ENCODE measurements at regions not wholly inside any gene's neighbourhood (a gene's known extent, or its start where the extent isn't known, plus 50 kb on each side); places are given as distances from the start of the nearest gene placed in this dataset.

DNA sequence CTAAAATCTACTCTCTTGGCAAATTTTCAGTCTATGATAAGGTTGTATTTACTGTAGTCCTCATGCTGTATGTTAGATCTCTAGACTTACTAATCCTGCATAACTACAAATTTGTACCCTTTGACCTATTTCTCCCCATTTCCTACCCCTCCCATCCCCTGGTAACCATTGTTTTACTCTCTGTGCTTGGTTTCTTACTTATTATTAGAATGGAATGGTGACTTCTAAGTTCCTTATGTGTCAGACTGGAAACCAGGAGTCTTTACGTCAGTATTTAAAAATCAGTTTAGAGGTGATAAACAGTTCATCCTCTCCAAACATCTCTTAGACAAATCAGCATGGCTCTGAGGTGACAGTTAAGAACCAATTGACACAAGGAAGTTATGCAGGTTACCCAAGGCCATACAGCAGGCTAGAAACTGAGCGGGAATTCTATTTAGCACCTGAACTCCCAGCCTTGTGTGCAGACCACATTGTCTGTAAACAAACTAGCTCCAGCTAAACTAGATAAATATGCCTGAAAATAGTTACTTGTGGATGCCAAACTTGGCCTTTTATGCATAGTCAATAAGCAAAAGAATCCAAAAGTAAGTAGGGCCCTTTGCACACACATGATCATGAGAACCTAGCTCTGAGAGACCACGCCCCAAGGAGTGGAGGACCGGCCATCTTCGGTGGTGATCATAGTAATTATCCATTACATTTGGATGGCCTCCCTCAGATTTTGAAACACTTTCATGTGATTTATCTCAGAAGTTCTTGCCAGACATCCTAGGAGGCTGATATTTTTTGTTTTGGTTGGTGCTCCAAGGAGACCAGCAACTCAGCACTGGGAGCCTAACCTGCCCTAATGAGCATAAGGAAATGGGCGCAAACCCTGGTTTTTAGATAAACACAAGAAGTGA lies 72.3 kb upstream of the BOC start:
- no peak for DNase-seq (ENCODE audit: low read depth in 2 of 2)

DNA sequence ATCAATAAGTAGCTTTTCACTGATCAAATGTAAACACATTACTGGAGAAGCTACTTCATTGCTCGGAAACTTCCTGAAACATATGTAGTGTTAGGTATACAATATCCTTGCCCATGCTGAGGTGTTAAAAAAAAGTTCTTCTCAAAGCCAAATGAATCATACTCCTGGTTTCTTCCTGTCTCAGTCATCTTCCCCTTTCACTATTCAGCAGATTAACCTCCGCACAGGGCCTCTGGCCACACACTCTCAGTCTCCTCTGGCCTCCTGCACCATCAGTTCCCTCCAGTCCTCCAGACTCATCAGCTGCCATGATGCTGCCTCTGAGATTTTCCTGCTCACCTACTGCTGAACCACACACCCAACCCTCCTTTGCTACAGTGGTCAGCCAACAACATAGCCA lies 70.5 kb upstream of the BOC start:
- peak in 1 of 2 donors; percentile 2 for DNase-seq (ENCODE audit: low read depth in 2 of 2)

DNA sequence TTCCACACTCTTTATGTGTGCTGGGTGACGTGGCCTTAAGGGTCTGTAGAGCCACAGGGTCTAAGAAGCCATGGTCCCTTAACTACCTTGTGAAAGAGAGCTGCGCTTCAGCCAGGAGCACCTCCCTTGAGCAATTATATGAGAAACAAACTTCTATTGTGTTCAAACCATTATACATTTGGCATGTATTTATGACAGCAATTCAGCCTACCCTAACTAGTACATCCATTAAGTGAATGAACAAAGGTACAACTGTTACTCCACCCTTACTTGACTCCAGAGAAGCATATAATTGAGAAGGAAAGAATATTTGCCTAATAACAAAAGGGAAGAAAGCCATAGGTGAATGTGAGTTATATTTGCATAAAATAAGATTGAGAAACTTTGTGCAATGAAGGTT lies 69.8 kb upstream of the BOC start:
- DNase-seq (ENCODE audit: low read depth in 2 of 2) = no peak

DNA sequence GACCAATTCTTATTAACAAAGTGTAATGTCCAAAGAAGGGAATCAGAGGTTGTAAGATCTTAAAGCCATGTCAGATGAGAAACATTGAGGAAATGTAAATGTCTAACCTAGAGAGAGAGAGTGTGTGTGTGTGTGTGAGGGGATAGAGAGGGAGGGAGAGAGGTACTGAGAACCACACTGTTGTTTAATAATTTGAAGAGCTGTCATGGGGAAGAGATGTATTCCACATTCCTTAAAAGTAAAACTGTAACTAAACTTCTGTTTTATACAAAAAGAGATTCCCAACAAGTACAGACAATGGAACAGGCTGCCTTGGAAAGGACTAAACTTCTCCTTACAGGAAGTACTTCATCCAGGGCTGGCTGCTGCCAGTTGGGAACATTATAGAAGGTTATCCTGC lies 68.9 kb upstream of the BOC start:
- no peak for DNase-seq (ENCODE audit: low read depth in 2 of 2)

DNA sequence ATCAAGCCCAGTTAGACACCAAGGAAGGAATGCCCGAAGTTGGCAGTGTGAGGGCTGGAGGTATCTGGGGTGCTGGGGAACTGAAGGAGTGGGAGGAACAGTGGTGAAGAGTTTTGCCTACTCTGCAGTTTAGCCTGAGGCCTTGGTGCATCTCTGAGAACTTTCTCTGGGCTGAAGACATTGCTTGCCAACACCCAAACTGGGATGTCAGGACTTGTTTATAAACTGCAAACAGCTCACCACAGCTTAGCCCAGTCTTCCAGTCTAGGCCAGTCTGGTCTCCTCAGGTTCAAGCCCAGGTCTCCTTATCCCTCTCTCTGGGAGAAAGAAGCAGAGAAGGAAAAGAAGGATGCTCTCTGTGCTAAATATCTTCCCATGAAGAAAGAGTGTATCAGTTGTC lies 68.0 kb upstream of the BOC start:
- DNase-seq (ENCODE audit: low read depth in 2 of 2) = no peak

DNA sequence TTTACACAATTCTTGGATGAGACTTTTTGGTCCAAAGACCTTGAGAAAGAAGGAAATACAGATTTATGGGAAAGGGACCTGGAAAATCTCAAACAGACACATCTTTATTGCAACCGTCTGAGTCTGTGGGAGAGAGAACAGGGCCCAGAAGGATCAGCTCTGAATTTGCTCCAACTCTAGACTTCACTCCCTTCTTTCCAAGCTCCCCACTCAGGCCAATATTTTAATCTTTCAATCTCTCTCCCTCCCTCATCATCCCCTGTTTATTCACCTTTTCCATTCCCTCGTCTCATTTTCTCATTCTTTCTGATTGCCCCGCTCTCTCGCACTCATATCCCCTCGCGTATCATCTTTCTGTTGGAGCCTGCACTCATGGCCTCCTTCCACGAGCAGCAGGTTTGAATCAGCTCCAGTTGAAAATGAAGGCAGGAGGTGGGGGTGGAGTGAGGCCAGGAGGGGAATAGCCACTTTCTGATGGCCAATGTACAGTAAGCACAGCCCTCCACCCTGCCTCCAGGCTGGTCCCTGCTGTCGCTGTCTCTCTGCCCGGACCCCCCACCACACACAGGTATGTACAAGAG lies 63.6 kb upstream of the BOC start:
- DNase-seq (ENCODE audit: low read depth in 2 of 2) = no peak

DNA sequence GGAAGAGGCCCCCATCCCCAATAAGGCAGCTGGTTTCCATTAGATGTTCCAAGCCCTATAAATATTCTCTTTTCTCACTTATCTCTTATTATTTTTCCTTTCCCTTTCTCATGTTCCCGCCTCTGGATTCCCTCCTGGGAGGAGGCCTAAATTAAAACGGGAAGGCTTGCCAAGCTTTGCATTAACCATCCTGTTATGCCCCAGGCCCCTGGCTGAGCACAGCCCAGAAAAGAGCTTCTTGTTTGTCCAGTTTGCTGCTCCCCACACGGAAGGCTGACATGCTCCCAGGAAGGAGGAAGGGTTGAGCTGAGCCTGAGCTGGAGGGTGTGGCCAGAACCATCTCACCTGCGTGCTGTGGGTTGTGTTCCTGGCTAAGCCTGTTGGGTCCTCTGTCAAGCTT lies 63.1 kb upstream of the BOC start:
- no peak for DNase-seq (ENCODE audit: low read depth in 2 of 2)

DNA sequence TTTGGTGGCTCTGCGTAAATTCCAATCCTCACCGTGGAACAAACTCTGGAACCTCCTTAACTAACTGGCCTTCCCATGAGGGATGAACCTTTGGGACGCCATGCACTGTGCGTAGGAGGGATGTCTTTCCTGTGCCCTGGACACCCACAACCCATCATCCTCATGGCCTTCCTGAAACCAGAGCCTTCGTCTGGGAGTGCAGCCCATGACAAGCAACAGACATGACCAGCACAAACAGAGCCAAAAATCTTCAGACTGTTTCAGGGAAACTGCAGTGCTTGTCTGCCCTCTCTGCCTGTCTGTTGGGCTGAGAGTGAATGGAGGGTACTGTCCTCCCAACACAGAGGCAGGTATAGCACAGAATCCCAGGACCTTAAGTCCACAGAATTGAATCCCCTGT lies 61.1 kb upstream of the BOC start:
- no peak for DNase-seq (ENCODE audit: low read depth in 2 of 2)

DNA sequence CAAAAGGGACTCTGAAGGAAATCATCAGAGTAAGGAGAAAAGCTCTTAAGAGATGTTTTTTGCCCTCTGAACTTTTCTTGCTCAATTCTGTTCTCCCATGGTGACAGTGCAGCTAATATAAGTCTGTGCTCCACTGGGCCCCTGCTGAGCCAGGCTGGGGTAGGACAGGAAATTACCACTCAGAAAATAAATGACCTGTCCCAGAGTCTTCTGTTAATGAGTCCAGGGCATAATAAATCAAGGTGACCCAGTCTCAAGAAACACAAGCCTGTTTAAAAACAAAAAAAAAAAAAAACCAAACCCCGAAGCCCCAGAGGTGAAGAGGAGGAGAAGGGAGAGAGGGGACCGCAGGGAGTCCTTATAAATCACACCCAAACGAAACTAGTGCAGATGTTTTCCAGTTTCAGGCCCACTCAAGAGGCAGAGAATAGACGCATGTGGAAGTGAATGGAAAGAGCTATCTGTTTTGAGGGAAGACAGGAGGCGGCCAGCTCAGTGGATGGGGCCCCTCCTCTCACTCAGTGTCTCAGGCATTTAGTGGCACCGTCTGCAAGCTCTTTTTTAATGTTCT lies 59.8 kb upstream of the BOC start:
- DNase-seq (ENCODE audit: low read depth in 2 of 2) = no peak

DNA sequence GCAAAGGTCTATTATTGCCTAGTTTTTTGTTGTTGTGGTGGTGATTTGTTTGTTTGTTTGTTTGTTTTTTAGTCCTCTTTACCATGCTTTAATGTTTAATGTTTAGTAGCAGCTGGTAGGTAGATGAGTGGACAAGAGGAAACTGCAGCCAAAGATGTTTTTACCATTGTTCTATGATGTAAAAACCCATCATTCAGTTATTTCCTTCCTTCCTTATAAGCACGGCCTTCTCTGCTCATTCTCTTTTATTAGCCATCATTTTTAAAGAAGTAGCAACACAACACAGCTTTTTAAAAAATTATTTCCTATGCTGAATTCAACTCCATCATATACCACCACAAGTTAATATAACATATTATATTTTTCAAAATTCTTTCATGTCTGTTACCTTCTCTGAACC lies 58.5 kb upstream of the BOC start:
- no peak for DNase-seq (ENCODE audit: low read depth in 2 of 2)

DNA sequence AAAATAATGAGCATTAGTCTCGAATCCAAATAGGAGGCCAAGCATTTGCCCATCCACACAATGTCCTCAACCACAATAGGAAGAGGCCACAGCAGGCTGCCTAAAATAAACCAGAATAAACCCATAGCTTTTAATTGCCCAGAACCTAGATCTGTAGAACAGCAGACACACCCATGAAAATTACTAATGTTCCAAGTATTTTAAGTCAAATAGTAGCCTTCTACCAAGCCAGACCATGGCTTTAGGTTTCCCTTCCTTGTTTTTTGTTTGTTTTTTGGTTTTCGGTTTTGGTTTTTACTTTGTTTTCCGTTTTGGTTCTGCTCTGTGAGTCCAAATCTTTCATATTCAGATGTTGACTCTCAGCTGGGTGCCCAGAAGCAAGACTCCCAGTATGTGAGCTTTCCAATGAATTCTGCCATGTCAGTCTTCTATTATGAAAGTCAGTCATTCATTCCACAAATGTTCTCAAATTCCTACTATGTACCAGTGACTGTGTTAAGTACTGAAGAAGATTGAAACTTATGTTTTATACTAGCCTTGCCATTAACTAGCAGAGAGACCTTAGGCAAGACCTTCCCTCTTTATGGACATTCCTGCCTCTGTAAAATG lies 57.8 kb upstream of the BOC start:
- DNase-seq (ENCODE audit: low read depth in 2 of 2) = no peak

DNA sequence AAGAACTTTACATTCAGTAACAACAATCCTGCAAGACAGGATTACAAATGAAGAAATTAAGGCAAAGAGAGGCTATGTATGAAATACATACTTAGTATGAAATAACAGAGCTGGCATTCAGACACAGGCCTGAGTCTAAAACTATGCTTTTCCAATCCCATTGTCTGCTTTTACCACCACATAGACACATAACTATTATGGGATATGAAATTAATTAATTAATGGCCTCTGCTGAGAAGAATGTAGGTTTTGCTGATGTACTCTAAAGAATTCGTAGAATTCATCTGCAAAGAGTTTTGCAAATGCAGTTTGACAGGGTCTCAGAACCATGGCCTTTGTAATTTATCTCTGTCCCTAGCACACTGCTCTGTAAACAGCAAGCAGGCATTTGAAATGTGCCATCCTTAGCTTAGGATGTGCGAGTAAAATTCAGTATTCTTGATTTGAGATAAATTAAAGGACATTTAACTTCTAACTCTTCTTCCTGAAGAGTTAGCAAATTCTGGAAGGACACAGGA lies 54.5 kb upstream of the BOC start:
- DNase-seq (ENCODE audit: low read depth in 2 of 2) = no peak

DNA sequence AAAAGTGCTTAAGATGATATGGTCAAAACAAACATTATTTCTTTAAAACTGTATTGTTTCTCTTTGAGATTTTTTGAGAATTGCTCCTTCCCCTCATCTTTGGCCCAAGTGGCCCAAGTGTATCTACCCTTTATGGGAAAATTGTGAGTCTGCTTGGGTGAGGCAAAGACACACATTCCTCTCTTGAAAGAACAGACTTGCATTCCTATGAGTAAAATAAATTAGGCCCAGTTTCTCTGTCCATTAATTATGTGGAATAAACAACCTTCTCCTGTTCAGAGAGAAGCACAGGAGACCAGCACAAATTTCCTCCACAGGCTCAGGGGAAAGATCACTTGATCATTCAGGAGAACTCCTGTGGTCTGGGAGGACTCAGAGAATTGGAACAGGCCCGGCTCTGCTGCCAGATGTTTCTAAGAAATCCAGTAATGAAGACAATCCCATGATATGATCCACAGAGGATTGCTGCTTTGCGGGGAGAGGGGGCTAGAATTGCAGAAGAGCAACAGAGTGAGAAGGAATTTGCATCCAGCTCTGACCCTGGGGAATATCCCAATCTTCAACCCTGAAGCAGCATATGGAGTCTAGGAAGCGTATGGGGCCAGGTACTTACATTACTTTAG lies 53.8 kb upstream of the BOC start:
- DNase-seq (ENCODE audit: low read depth in 2 of 2) = no peak

DNA sequence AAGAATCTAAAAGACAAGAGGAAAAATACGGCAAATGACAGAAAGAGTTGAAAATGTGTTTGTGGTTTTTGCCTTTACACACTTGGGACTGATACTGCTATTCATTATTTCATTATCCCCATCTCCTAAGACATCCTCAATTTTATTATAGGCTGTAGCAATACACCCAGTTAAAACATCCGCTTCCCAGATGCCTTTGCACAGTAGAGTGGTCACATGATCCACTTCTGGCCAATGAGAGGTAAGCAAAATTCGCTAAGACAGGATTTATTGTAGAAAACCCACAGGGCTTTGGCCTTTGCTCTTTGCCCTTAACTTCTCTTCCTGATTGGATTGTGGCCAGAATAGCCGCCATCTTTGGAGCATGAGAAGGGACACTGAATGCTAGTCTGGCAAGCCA lies 53.2 kb upstream of the BOC start:
- no peak for DNase-seq (ENCODE audit: low read depth in 2 of 2)
